ENCODE measurements at regions not wholly inside any gene's neighbourhood (a gene's known extent, or its start where the extent isn't known, plus 50 kb on each side); places are given as distances from the start of the nearest gene placed in this dataset.

DNA sequence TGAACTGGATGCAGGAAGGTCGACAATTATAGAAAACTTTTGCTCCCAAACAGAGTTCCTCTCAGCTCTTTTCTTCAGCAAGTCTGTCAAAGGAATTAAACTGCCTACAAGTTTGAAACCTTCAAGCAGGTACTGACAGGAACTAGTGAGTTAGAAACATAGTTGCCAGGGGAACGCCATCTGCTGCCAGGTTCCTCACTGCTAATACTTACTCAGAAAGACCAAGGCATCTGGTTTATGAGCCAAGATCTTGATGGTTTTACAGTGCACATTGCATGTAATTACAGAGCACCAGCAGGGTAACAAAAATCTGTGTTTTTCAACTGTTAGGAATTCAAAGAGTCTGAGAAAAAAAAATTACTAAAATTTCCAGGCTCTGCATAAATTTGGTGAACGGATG is 300.0 kb upstream of the NRG3 start:
- Histone ChIP-seq H3K4me2 (replicated peaks; ENCODE audit: low read depth, low read length, poor library complexity, severe bottlenecking) (no peak overlapping the region), H4K20me1 (ENCODE audit: control insufficient read depth, insufficient read depth, low read length, poor library complexity, severe bottlenecking) (no peaks in the 10 kb centered on the region), H3K36me3 (replicated peaks in 1 of 2; ENCODE audit: control extremely low read depth in 1 of 2, control insufficient read depth in 1 of 2, extremely low read depth in 1 of 2, insufficient read depth in 2 of 2, low read length in 1 of 2) (no peaks in the 10 kb centered on the region), H3K27me3 (replicated peaks in 1 of 4; ENCODE audit: control extremely low read depth in 1 of 4, control insufficient read depth in 3 of 4, insufficient read depth in 4 of 4, low read length in 3 of 4) (no peaks in the 10 kb centered on the region), H3K27ac (ENCODE audit: low read length in 2 of 2) (no peak overlapping the region), H3K4me3 (ENCODE audit: control extremely low read depth in 1 of 5, extremely low read depth in 1 of 5, insufficient read depth in 1 of 5, low read depth in 2 of 5, low read length in 4 of 5) (no peak overlapping the region), H3K4me1 (ENCODE audit: control insufficient read depth in 2 of 2, insufficient read depth in 2 of 2, low read length in 2 of 2) (no peaks in the 10 kb centered on the region), H3K9ac (ENCODE audit: low read length) (no peak overlapping the region), H3K79me2 (ENCODE audit: control insufficient read depth, insufficient read depth, low read length) (no peaks in the 10 kb centered on the region), H3K9me3 (ENCODE audit: control extremely low read depth in 1 of 3, control insufficient read depth in 2 of 3, insufficient read depth in 1 of 3, low read length in 2 of 3) (peaks cover 0 to 24% (median 5%) of the 10 kb centered on the region in 3 donors), H2AFZ (ENCODE audit: insufficient read depth, low read depth, low read length, poor library complexity, severe bottlenecking) (no peak overlapping the region)
- ChIA-PET CTCF (no interaction called here), POLR2A (no interaction called here)
- Mint-ChIP-seq H3K9me3 (ENCODE audit: insufficient read depth) (peaks cover 7% of the 10 kb centered on the region), H3K27me3 (no peaks in the 10 kb centered on the region), H3K4me1 (no peaks in the 10 kb centered on the region), H3K27ac (no peak overlapping the region), H3K4me3 (no peak overlapping the region)
- ATAC-seq (ENCODE audit: low read depth) (no peak), DNase-seq (no peak)
- TF ChIP-seq EZH2 (IDR thresholded peaks at IDR 0.05; ENCODE audit: borderline replicate concordance, insufficient read depth, low read depth, low read length, poor library complexity, severe bottlenecking): no peak
- TF ChIP-seq, protein P1, sequence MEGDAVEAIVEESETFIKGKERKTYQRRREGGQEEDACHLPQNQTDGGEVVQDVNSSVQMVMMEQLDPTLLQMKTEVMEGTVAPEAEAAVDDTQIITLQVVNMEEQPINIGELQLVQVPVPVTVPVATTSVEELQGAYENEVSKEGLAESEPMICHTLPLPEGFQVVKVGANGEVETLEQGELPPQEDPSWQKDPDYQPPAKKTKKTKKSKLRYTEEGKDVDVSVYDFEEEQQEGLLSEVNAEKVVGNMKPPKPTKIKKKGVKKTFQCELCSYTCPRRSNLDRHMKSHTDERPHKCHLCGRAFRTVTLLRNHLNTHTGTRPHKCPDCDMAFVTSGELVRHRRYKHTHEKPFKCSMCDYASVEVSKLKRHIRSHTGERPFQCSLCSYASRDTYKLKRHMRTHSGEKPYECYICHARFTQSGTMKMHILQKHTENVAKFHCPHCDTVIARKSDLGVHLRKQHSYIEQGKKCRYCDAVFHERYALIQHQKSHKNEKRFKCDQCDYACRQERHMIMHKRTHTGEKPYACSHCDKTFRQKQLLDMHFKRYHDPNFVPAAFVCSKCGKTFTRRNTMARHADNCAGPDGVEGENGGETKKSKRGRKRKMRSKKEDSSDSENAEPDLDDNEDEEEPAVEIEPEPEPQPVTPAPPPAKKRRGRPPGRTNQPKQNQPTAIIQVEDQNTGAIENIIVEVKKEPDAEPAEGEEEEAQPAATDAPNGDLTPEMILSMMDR (IDR thresholded peaks at IDR 0.05): no peak
- WGBS (ENCODE audit: insufficient coverage): no CpG with 5 or more reads among the region's 3 CpGs
- intact Hi-C loops (cut with micrococcal nuclease): no loop called here

- Histone ChIP-seq H3K4me3 (ENCODE audit: control extremely low read depth in 1 of 5, extremely low read depth in 1 of 5, insufficient read depth in 1 of 5, low read depth in 2 of 5, low read length in 4 of 5) (no peak overlapping the region), H3K27me3 (replicated peaks in 1 of 4; ENCODE audit: control extremely low read depth in 1 of 4, control insufficient read depth in 3 of 4, insufficient read depth in 4 of 4, low read length in 3 of 4) (no peaks in the 10 kb centered on the region), H3K4me1 (ENCODE audit: control insufficient read depth in 2 of 2, insufficient read depth in 2 of 2, low read length in 2 of 2) (no peaks in the 10 kb centered on the region), H3K79me2 (ENCODE audit: control insufficient read depth, insufficient read depth, low read length) (no peaks in the 10 kb centered on the region), H2AFZ (ENCODE audit: insufficient read depth, low read depth, low read length, poor library complexity, severe bottlenecking) (no peak overlapping the region), H3K36me3 (replicated peaks in 1 of 2; ENCODE audit: control extremely low read depth in 1 of 2, control insufficient read depth in 1 of 2, extremely low read depth in 1 of 2, insufficient read depth in 2 of 2, low read length in 1 of 2) (no peaks in the 10 kb centered on the region), H3K27ac (ENCODE audit: low read length in 2 of 2) (no peak overlapping the region), H3K9me3 (ENCODE audit: control extremely low read depth in 1 of 3, control insufficient read depth in 2 of 3, insufficient read depth in 1 of 3, low read length in 2 of 3) (peaks cover 0 to 11% (median 5%) of the 10 kb centered on the region in 3 donors), H4K20me1 (ENCODE audit: control insufficient read depth, insufficient read depth, low read length, poor library complexity, severe bottlenecking) (no peaks in the 10 kb centered on the region), H3K4me2 (replicated peaks; ENCODE audit: low read depth, low read length, poor library complexity, severe bottlenecking) (no peak overlapping the region), H3K9ac (ENCODE audit: low read length) (no peak overlapping the region)
- no peak for ATAC-seq (ENCODE audit: low read depth)
- WGBS (ENCODE audit: insufficient coverage): 90% methylated on average over 2 of the region's 2 CpGs
- intact Hi-C loops (cut with micrococcal nuclease): no loop called here
- H3K27me3 Mint-ChIP-seq: no peaks in the 10 kb centered on the region
- no peak overlapping the region for H3K27ac Mint-ChIP-seq
- no peak for DNase-seq
- POLR2A ChIA-PET: no interaction called here
- H3K4me3 Mint-ChIP-seq: no peak overlapping the region
- peaks cover 7% of the 10 kb centered on the region for H3K9me3 Mint-ChIP-seq (ENCODE audit: insufficient read depth)
- TF ChIP-seq, protein P1 (IDR thresholded peaks at IDR 0.05): no peak
- TF ChIP-seq EZH2 (IDR thresholded peaks at IDR 0.05; ENCODE audit: borderline replicate concordance, insufficient read depth, low read depth, low read length, poor library complexity, severe bottlenecking): no peak
- CTCF ChIA-PET: no interaction called here
- H3K4me1 Mint-ChIP-seq: no peaks in the 10 kb centered on the region
Measured at GRCh38 chr10:81576336-81576735, 298.7 kb upstream of the NRG3 start.

Data from B cell (primary cell).